Tibial nerve (tissue), 4 donors: ENCODE measurements at regions not wholly inside any gene's neighbourhood (a gene's known extent, or its start where the extent isn't known, plus 50 kb on each side); places are given as distances from the start of the nearest gene placed in this dataset.

Source experiments
- DNase-seq, 2 donors: peaks; one replicate each; pipeline ENCODE4 v3.0.0-alpha.2; 2019; ENCODE audit warnings: low spot score in 2 of 2
- H3K27ac ChIP-seq, 4 donors: fragments of 200-600 bp; sonication (generic) in 3 of 4; one replicate each; pipeline ENCODE4 v1.5.1; 2017 to 2019; ENCODE audit warnings: mild to moderate bottlenecking in 1 of 4
- H3K27me3 ChIP-seq, 2 donors: fragments of 200-600 bp; sonication (generic) in 1 of 2; one replicate each; pipeline versions ENCODE4 v1.5.1 to v1.6.0; 2017 to 2019
- H3K36me3 ChIP-seq, 3 donors: fragments of 200-600 bp; sonication (generic); one replicate each; pipeline ENCODE4 v1.5.1; 2018 to 2019
- H3K4me1 ChIP-seq, 4 donors: fragments of 200-600 bp; sonication (generic) in 3 of 4; one replicate each; pipeline ENCODE4 v1.5.1; 2017 to 2019
- H3K4me3 ChIP-seq, 4 donors: fragments of 200-600 bp; sonication (generic) in 3 of 4; one replicate each; pipeline ENCODE4 v1.5.1; 2017 to 2019; ENCODE audit warnings: mild to moderate bottlenecking in 1 of 4, moderate library complexity in 1 of 4
- H3K9me3 ChIP-seq, 4 donors: fragments of 200-600 bp; sonication (generic) in 3 of 4; one replicate each; pipeline ENCODE4 v1.5.1; 2017 to 2019
- EP300 ChIP-seq, 2 donors: sonication (generic); formaldehyde crosslinking; IDR thresholded peaks; one replicate each; pipeline ENCODE4 v1.6.1; 2017; ENCODE audit warnings: antibody characterized with exemption in 2 of 2, mild to moderate bottlenecking in 1 of 2
- POLR2A ChIP-seq, 2 donors: fragments of 450-650 bp; IDR thresholded peaks; one replicate each; pipeline ENCODE4 v1.6.1; 2017; ENCODE audit warnings: antibody characterized with exemption in 2 of 2, mild to moderate bottlenecking in 2 of 2, moderate library complexity in 2 of 2
- whole genome bisulfite sequencing, 2 donors: methylation state at CpG; one replicate each; pipeline ENCODE4 v1.1.5; 2018; 5-methylcytosine and 5-hydroxymethylcytosine counted together
- TF ChIP-seq, protein P1 (sequence below), 5 experiments: fragments of 200-600 bp in 3 of 5; fragments of 450-650 bp in 2 of 5; sonication (generic) in 3 of 5; IDR thresholded peaks; one replicate each; pipeline ENCODE4 v1.5.1; 2016 to 2019; ENCODE audit warnings: antibody characterized with exemption in 5 of 5, mild to moderate bottlenecking in 3 of 5, moderate library complexity in 2 of 5

DNA sequence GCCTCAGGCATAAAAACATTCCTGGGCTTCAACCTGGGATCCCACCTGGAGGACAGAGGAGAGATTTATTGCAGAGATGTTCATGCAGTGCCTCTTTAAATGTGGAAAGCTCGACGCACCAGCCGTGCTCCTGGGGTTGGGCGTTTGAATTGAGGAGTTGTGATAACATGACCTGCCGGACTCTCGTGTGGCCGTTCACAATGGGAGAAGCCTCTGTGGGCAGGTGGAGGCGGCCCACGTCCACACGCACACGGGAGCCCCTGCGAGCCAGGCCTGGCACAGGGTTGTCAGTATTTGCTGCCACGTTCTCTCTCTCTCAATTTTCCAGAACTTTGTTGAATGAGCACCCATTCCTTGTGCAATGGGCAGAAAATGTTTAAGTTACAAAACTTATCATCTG is 58.3 kb upstream of the PPARA start:
- no peak for TF ChIP-seq POLR2A (IDR thresholded peaks at IDR 0.05)
- TF ChIP-seq, protein P1, sequence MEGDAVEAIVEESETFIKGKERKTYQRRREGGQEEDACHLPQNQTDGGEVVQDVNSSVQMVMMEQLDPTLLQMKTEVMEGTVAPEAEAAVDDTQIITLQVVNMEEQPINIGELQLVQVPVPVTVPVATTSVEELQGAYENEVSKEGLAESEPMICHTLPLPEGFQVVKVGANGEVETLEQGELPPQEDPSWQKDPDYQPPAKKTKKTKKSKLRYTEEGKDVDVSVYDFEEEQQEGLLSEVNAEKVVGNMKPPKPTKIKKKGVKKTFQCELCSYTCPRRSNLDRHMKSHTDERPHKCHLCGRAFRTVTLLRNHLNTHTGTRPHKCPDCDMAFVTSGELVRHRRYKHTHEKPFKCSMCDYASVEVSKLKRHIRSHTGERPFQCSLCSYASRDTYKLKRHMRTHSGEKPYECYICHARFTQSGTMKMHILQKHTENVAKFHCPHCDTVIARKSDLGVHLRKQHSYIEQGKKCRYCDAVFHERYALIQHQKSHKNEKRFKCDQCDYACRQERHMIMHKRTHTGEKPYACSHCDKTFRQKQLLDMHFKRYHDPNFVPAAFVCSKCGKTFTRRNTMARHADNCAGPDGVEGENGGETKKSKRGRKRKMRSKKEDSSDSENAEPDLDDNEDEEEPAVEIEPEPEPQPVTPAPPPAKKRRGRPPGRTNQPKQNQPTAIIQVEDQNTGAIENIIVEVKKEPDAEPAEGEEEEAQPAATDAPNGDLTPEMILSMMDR (IDR thresholded peaks at IDR 0.05): no peak
- no peak for TF ChIP-seq EP300 (IDR thresholded peaks at IDR 0.05)
- 32 to 37% methylated on average over 13 of the region's 13 CpGs for WGBS, 2 donors
- no peak overlapping the region for H3K4me3 ChIP-seq
- no peak for DNase-seq
- no peaks in the 10 kb centered on the region for H3K9me3 ChIP-seq
- peaks cover 9 to 100% (median 90%) of the 10 kb centered on the region in 4 donors for H3K4me1 ChIP-seq
- peak overlapping the region in 3 of 4 donors; percentile 52 to 99 (median 93) for H3K27ac ChIP-seq
- H3K27me3 ChIP-seq: no peaks in the 10 kb centered on the region
- peaks cover 0 to 15% (median 0%) of the 10 kb centered on the region in 3 donors for H3K36me3 ChIP-seq

DNA sequence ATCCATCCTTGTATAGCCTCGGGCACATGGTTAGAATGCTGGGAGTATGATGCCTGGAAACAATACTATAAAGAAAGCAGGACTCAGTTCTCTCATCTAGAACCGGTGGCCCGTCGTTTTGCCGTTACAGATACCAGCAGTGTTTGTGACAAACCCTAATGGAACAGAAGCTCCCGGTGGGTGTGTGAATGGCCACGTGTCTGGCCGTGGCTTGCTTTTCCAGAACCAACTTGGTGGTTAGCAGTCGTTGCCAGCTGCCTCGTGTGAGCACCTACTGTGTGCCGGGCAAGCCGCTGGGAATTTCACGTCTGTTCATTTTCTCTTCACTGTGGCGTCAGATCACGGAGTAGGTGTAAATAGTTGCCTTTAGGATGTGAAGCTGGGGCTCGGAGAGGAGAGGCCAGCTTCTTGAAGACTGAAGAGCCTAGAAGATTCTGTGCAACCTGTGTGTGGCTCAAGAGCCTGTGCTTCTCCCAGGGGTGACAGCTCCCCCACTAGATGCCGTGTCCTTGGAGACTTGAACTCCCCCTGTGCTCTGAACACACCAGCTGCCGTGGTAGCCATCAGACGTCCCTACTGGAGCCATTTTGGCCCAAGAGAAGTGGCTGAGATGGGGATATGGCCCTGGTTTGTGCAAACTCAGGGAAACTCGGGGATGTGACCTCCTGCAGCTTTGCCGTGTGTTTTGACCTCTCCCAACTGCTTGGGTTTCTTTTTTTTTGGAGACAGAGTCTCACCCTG is 57.5 kb upstream of the PPARA start:
- no peak for DNase-seq
- Histone ChIP-seq H3K4me1 (peaks cover 6 to 100% (median 90%) of the 10 kb centered on the region in 4 donors), H3K36me3 (peaks cover 0 to 23% (median 4%) of the 10 kb centered on the region in 3 donors), H3K9me3 (no peaks in the 10 kb centered on the region), H3K27ac (peak overlapping the region in 3 of 4 donors; percentile 53 to 99 (median 93)), H3K27me3 (no peaks in the 10 kb centered on the region), H3K4me3 (no peak overlapping the region)
- 29 to 38% methylated on average over 17 to 21 of the region's 21 CpGs for WGBS, 2 donors
- TF ChIP-seq POLR2A (IDR thresholded peaks at IDR 0.05) (no peak), EP300 (IDR thresholded peaks at IDR 0.05) (no peak)
- TF ChIP-seq, protein P1 (IDR thresholded peaks at IDR 0.05): no peak

DNA sequence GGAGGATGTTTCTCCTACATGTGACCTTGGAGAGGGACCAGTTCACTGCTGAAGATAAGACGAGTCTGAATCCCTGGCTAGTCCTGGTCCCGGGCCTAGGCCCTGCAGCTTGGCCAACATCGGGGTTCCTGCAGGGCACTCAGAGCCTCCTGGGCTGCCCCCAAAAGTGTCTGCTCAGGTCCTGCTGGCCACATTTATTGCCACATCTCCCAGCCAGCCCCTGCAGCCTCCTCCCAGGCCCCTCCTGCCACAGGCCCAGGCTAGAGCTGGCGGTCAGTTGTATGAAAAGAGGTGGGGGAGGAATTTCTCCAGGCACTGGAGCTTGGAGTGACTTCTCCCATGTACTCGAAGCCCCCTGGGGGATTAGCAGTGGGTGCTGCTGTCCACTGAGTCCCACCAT is 56.5 kb upstream of the PPARA start:
- no peak for TF ChIP-seq POLR2A (IDR thresholded peaks at IDR 0.05)
- no peak for TF ChIP-seq EP300 (IDR thresholded peaks at IDR 0.05)
- TF ChIP-seq, protein P1 (IDR thresholded peaks at IDR 0.05): no peak
- H3K27me3 ChIP-seq: no peaks in the 10 kb centered on the region
- 46 to 65% methylated on average over 4 of the region's 5 CpGs for WGBS, 2 donors
- peaks cover 0 to 33% (median 4%) of the 10 kb centered on the region in 3 donors for H3K36me3 ChIP-seq
- no peak overlapping the region for H3K4me3 ChIP-seq
- no peak for DNase-seq
- peaks cover 6 to 100% (median 89%) of the 10 kb centered on the region in 4 donors for H3K4me1 ChIP-seq
- no peaks in the 10 kb centered on the region for H3K9me3 ChIP-seq
- H3K27ac ChIP-seq: peak overlapping the region; percentile 41 to 99 (median 73)

DNA sequence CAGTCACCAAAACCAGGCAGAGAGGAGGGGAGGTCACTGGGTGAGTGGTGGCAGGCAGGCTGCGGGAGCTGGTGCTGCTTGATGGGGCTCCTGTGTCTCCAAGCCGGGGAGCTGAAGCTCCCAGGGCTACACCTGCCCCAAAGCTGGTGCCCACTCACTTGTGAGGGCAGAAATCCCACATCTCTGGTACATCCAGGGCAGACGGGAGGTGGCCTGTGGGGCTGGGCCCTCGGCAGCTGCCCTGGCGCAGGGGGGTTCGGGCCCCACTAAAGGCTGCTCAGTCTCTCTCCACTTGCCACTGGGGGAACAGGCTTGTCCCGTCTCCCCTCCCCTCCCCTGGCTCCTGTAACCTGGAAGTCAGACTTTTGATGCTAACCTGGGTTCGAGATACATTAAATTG is 55.6 kb upstream of the PPARA start:
- no peaks in the 10 kb centered on the region for H3K9me3 ChIP-seq
- H3K27ac ChIP-seq: peak overlapping the region; percentile 41 to 99 (median 73)
- H3K27me3 ChIP-seq: no peaks in the 10 kb centered on the region
- peaks cover 0 to 100% (median 85%) of the 10 kb centered on the region in 4 donors for H3K4me1 ChIP-seq
- TF ChIP-seq POLR2A (IDR thresholded peaks at IDR 0.05) (no peak), EP300 (IDR thresholded peaks at IDR 0.05) (no peak)
- TF ChIP-seq, protein P1 (IDR thresholded peaks at IDR 0.05): no peak
- no peak overlapping the region for H3K4me3 ChIP-seq
- 50 to 58% methylated on average over 3 to 6 of the region's 8 CpGs for WGBS, 2 donors
- no peak for DNase-seq
- H3K36me3 ChIP-seq: peaks cover 0 to 41% (median 4%) of the 10 kb centered on the region in 3 donors

DNA sequence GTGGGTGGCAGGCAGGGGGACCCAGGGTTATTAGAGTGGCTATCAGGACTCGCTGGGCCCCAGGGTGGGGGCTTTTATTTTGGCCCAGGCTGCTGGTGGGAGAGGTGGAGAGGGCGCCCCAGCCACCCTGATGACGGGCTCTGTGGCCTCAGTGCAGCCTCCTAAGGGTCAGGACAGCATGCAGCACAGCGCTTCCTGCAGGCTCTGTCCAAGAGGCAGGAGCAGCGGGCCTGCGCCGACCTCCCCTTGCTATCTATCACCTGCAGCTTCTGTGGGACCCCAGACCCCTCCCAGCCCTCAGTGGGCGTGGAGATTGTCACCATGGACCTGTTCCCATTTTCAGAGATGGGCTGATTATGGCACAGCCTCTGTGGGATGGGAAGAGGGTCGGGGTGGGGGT is 54.3 kb upstream of the PPARA start:
- Histone ChIP-seq H3K4me1 (peaks cover 0 to 100% (median 83%) of the 10 kb centered on the region in 4 donors), H3K36me3 (peaks cover 4 to 55% (median 4%) of the 10 kb centered on the region in 3 donors), H3K9me3 (no peaks in the 10 kb centered on the region), H3K27me3 (no peaks in the 10 kb centered on the region), H3K4me3 (no peak overlapping the region), H3K27ac (peak overlapping the region in 3 of 4 donors; percentile 20 to 99 (median 87))
- no peak for TF ChIP-seq POLR2A (IDR thresholded peaks at IDR 0.05)
- TF ChIP-seq, protein P1 (IDR thresholded peaks at IDR 0.05): no peak
- no peak for TF ChIP-seq EP300 (IDR thresholded peaks at IDR 0.05)
- WGBS, 2 donors: 57 to 83% methylated on average over 1 to 3 of the region's 9 CpGs
- DNase-seq: no peak
